ENCODE measurements at regions not wholly inside any gene's neighbourhood (a gene's known extent, or its start where the extent isn't known, plus 50 kb on each side); places are given as distances from the start of the nearest gene placed in this dataset.
"Not testable (repeated sequence)": the region's sequence is repeated elsewhere in the genome, so short reads cannot be mapped to it uniquely, and the experiment has no call there.

DNA sequence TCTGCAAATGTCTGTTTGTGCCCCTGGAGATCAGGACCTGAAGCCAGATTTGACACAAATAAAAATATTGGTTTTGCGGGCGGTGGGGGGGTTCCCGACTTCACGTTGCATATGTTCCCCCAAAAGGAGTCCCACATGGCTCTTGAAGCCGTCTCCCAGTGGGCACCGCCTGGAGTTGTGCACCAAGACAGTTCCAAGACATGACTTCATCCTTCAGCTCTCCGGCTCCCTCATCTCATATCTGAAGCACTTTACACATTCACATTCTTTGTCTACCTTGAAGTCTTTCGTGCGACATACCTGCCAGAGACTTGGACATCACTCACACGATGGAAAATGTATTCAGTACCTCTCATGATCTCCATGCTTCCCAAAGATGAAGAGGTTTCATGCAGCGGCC is 362.8 kb upstream of the FOXK1 start:
- no peak for DNase-seq

- DNase-seq: no peak
Observed at GRCh38 chr7:4325732-4326131, 356.4 kb upstream of the FOXK1 start.

DNA sequence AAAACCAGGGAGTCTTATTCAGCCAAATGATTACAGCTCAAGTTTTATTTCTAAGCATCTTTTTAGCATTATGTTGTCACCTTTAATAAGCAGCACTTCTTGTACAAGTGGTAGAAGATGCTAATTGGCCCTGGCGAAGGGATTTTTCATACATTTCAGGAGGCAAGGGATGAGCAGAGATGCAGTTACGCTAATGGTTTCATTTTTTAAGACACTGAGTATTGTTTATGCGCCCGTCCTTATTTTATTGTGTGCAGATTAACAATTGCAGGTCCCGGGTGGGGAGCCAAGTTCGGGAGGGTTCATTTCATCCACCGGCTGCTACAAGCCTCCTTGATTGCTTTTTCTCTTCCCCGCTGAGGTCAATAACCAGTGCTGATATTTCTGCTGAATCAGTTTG is 350.4 kb upstream of the FOXK1 start:
- no peak for DNase-seq

DNA sequence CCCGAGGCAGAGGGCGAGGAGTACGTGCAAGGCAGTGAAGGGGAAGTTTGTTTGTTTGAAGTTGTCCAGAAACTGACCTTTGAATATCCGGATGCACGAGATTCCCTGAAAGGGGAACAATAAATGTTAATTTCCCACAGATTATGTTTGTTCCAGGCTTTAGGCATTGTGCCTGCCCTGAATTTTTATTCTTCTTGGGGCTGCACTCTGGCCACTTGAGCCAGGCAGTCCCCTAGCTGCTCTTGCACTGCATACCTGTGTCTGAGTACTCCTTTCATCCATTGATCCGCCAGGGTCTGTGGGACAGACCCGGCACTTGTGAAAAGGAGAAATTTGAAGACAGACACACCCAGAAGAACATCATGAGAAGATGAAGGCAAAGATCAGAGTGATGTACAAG is 343.5 kb upstream of the FOXK1 start:
- no peak for DNase-seq

DNA sequence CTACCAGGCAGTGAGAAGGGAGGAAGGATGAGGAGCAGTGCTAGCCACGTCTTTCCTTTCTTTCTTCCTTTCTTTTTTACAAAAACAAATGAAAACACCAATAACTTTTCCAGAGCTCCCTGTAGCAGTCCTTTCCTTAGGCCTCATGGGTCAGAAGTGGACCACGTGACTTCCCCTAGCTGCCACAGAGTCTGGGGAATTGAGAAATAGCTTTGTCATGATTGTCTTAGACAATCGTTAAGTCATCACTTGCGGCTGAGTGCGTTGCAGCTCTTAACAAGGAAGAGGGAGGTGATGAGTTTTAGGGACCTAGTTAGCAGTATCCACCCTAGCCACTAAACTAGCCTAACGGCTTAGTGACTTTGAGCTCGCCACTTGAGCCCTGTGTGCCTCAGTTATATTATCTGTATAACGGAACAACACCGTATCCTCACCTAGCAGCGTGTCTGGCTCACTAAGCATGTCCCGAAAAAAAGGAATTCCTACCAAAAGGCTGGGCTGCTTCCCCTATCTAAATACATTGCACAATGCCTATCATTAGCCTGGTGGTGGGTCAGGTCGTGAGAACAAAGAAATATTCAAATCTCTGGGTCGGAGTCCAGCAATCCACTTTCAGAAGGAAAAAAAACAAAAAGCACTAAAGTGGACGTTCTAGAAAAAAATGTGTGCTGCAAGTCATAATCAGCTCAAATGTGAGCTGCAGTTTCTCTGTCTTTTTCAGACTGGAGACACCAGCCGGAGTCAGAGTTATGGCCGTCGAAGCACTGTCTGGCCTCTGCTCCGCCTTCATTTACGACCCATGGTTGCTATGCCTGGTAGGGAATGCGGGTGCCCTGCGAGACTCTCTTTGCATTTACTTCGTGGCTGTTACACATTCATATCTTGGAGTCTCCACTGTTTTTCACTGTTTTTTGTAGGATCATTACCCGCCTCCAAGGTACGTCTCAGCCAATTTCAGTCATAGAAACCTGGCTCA is 338.5 kb upstream of the FOXK1 start:
- DNase-seq: no peak

DNA sequence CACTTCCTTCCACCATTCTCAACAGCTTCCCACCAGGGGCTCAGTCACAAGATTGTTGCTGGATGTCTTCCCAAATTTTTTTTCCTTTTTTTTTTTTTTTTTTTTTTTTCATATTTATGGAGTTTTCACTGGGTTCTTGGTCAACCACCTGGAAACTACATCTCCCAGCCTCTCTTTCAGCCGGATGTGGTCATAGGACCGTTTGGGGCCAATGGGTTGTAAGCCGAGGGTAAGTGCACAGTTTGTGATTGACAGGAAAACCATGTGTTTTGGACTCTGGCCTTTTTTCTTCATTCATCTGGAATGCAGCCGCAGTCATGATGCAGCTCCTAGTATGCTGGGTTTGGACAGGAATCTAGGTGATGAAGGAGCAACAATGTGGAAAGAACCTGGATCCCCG is 337.1 kb upstream of the FOXK1 start:
- DNase-seq: no peak

DNA sequence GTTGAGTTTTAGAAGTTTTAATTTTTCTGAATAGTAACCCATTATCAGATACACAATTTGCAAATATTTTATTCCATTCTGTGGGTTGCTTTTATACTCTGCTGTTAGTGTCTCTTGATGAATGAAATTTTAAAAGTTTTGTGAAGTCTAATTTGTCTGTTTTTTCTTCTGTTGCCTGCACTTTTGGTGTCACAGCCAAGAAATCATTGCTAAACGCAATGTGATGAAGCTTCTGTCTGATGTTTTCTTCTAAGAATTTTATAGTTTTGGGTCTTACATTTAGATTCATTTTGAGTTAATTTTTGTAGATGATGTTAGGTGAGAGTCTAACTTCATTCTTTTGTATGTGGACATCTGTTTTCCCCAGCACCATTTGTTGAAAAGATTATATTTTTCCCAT is 330.0 kb upstream of the FOXK1 start:
- no peak for DNase-seq

- no peak for DNase-seq
Observed at GRCh38 chr7:4361774-4362173, 320.3 kb upstream of the FOXK1 start.

DNA sequence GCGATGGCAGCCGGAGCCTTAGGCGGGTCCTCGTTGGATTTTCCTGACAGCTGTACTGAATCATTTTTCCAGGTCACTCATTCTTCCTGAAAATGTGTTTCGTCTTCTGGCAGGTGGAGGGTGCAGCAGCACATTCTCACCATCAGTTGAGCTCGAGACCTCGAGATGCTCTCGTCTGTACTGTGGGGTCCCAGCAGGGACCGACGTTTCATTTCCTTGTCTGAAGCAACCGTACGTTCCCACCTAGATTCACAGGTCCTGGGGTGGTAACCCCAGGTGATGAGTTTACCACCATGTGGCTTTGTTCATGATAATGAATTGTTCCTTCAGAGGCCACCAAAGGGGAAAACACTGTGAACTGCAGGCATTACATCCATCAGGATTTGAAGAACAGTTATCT is 298.5 kb upstream of the FOXK1 start:
- no peak for DNase-seq

DNA sequence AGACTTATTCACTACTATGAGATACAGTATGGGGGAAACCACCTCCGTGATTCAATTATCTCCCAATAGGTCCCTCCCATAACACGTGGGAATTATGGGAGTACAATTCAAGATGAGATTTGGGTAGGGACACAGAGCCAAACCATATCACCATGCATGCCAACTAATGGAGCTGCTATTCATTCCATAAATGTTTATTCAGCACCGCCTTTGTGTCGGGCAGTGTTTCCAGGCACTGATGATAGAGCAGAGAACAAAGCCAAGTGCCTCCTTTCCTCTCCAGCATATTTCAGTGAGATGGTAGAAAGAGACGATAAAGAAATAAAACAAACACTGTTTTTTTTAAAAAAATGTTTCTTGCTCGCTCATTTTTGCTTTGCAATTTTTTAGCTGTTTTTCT is 295.9 kb upstream of the FOXK1 start:
- no peak for DNase-seq

DNA sequence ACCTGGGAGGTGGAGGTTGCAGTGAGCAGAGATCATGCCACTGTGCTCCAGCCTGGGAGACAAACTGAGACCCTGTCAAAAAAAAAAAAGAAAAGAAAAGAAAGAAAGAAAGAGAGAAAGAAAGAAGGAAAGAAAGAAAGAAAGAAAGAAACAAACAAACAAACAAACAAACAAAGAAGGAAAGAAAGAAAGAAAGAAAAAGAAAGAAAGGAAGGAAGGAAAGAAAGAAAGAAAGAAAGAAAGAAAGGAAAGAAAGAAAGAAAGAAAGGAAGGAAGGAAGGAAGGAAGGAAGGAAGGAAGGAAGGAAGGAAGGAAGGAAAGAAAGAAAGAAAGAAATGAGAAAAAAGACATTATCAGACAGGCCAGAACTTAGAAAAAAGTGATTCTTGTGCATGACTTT is 291.0 kb upstream of the FOXK1 start:
- DNase-seq: not testable (repeated sequence)

GRCh38 chr7:4394736-4395135 is 287.4 kb upstream of the FOXK1 start:
- DNase-seq: no peak

GRCh38 chr7:4399121-4399520 is 283.0 kb upstream of the FOXK1 start:
- no peak for DNase-seq

GRCh38 chr7:4399596-4399995 is 282.5 kb upstream of the FOXK1 start:
- DNase-seq: no peak

GRCh38 chr7:4406288-4407058 is 275.6 kb upstream of the FOXK1 start:
- DNase-seq: no peak

DNA sequence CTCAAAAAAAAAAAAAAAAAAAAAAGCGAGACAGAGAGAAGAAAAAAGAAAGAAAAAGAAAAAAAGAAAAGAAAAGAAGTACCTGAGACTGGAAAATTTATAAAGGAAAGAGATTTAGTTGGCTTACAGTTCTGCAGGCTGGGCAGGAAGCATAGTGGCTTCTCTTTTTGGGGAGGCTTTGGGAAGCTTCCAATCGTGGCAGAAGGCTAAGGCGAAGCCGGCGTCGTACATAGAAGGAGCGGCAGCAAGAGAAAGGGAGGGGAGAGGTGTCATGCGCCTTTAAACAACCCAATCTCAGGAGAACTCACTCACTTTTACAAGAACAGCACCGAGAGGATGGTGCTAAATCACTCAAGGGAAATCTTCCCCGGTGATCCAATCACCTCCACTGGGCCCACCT is 272.1 kb upstream of the FOXK1 start:
- DNase-seq: no peak

DNA sequence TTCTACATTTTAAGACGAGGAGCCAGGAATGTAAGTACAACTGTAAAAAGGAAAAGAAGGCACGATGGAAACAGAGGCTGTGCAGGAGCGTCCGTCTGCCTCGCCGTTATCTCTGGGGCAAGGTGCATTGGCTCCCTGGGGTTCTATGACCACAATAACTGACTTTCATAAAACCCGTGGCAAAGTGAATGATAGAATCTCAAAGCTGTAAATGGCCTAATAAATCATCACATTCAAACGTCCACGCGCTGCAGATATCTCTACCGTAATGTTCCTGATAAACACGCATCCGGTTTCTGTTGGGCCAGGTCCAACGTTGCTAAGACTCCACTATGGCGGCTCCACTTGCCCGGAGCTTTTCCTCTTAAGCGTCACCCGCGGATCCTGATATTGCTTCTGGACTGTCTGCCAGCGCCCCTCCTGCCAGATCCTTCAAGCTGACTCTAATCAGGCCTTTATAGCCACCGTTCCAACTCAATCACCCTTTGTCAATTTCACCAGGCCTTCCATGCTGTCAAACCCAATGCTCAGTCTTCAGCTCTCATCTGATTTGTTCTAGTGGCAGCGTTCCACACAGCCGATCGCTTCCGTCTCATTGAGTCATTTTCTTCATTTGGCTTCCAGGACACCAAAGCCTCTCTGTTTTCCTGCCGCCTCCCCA is 265.6 kb upstream of the FOXK1 start:
- DNase-seq: peak; percentile 46

- no peak for DNase-seq
Observed at GRCh38 chr7:4428526-4428925, 253.6 kb upstream of the FOXK1 start.

DNA sequence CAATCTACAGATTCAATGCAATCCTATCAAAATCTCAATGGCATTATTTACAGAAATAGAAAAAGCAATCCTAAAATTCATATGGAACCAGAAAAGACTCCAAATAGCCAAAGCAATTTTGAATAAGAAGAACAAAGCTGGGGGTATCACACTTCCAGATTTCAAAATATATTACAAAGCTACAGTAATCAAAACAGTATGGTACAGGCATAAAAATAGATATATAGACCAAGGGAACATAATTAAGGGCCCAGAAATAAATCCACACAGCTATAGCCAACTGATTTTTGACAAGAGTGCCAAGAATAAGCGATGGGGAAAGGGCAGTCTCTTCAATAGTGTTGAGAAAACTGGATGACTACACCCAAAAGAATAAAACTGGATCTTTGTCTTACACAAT is 251.9 kb upstream of the FOXK1 start:
- no peak for DNase-seq

DNA sequence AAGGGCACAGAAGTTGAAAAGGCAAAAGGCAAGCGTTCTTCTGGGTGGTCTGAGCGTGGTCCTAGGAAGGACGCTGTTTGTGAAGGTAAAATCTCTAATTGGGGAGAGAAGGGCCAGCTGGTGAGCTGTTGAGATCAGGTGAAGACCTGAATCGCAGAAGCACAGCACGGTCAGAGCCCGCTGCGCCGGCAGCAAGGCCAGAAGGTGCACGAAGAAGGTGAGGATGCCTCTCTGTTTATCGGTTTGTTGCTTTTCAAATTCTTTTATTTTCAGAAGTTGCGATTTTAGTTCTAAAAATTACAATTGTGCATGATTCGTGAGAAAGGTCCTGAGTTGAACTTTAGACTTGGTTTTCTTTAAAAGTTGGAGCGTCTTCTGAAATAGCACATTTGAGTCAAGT is 247.8 kb upstream of the FOXK1 start:
- no peak for DNase-seq

- DNase-seq: no peak
Observed at GRCh38 chr7:4436361-4436895, 245.7 kb upstream of the FOXK1 start.

GRCh38 chr7:4436936-4437335 is 245.2 kb upstream of the FOXK1 start:
- no peak for DNase-seq

GRCh38 chr7:4437916-4438315 is 244.2 kb upstream of the FOXK1 start:
- DNase-seq: no peak
